Naive thymus-derived CD8-positive, alpha-beta T cell (primary cell): ENCODE measurements at regions not wholly inside any gene's neighbourhood (a gene's known extent, or its start where the extent isn't known, plus 50 kb on each side); places are given as distances from the start of the nearest gene placed in this dataset.
"Not testable (repeated sequence)": the region's sequence is repeated elsewhere in the genome, so short reads cannot be mapped to it uniquely, and the experiment has no call there.

Experiments used
- ATAC-seq, 2 donors: fragments of 150-1000 bp; cut with Tn5 transposase in 1 of 2; sonication (Bioruptor Pico), chemical (Tn5 transposase) in 1 of 2; 1 replicate in 1 of 2; 2 replicates in 1 of 2; pipeline ENCODE4 v1.10.0; 2021; ENCODE audit warnings: mild to moderate bottlenecking in 2 of 2, moderate library complexity in 2 of 2
- POLR2A ChIA-PET: fragments of 350-600 bp; sonication (Branson Sonifier 250); formaldehyde crosslinking; loops from one replicate; lab custom pipeline; 2021; ENCODE audit warnings: antibody characterized with exemption; lab: Charles Lee
- DNase-seq, 10 donors: peaks; one replicate each; pipeline versions ENCODE4 v3.0.0 to v3.0.0-alpha.2; 2020 to 2022
- H3K27ac Mint-ChIP-seq, 10 donors: one replicate each; pipeline ENCODE4 v1.8.0; 2020 to 2022; ENCODE audit warnings: mild to moderate bottlenecking in 10 of 10, mixed read lengths in 10 of 10, moderate library complexity in 4 of 10, inconsistent platforms in 1 of 10
- H3K27me3 Mint-ChIP-seq, 5 donors: one replicate each; pipeline ENCODE4 v1.8.0; 2021 to 2022; ENCODE audit warnings: mixed read lengths in 5 of 5
- H3K36me3 Mint-ChIP-seq, 3 donors: one replicate each; pipeline ENCODE4 v1.8.0; 2020 to 2022; ENCODE audit warnings: mixed read lengths in 3 of 3, mild to moderate bottlenecking in 2 of 3, inconsistent platforms in 1 of 3
- H3K4me1 Mint-ChIP-seq, 4 donors: one replicate each; pipeline ENCODE4 v1.8.0; 2021 to 2022; ENCODE audit warnings: mixed read lengths in 4 of 4
- H3K4me3 Mint-ChIP-seq, 10 donors: one replicate each; pipeline ENCODE4 v1.8.0; 2020 to 2022; ENCODE audit warnings: mild to moderate bottlenecking in 10 of 10, mixed read lengths in 10 of 10, moderate library complexity in 6 of 10, inconsistent platforms in 1 of 10
- H3K9me3 Mint-ChIP-seq, 9 donors: one replicate each; pipeline ENCODE4 v1.8.0; 2020 to 2022; ENCODE audit warnings: mixed read lengths in 9 of 9, mild to moderate bottlenecking in 3 of 9, inconsistent platforms in 1 of 9, moderate library complexity in 1 of 9

GRCh38 chr15:62250978-62251377 lies 85.9 kb upstream of the C2CD4B start:
- POLR2A ChIA-PET: no interaction called here

DNA sequence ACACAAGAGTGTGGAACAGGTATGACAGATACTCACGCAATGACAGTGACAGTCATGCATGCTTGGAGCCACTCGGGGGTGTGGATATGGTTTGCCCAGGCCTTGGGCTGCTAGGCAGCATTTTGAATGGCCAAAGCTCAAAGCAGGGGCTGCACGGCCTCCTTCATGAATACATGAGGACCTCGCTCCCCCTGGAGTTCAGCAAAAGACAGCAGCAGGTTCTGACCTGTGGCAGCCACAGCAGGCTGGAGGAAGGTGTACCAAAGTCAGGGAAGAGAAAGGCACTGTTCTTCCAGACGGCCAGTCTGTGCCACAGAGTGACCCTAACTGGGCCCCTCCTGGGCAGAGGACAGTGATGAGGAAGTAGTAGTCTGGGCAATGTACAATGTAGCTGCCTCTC lies 88.2 kb upstream of the C2CD4B start:
- DNase-seq (no peak), ATAC-seq (no peak)
- Mint-ChIP-seq H3K4me1 (no peaks in the 10 kb centered on the region), H3K27me3 (peaks cover 9 to 39% (median 16%) of the 10 kb centered on the region in 5 donors), H3K36me3 (no peaks in the 10 kb centered on the region), H3K27ac (no peak overlapping the region), H3K9me3 (peaks cover 0 to 2% (median 0%) of the 10 kb centered on the region in 9 donors), H3K4me3 (no peak overlapping the region)
- POLR2A ChIA-PET: no interaction called here

More at GRCh38 chr15:62250978-62251377, 85.9 kb upstream of the C2CD4B start:
- Mint-ChIP-seq H3K4me3 (no peak overlapping the region), H3K27ac (no peak overlapping the region), H3K4me1 (no peaks in the 10 kb centered on the region), H3K36me3 (no peaks in the 10 kb centered on the region), H3K27me3 (peaks cover 12 to 50% (median 17%) of the 10 kb centered on the region in 5 donors), H3K9me3 (peaks cover 0 to 2% (median 0%) of the 10 kb centered on the region in 9 donors)
- no peak for DNase-seq
- no peak for ATAC-seq

GRCh38 chr15:62254137-62254934 lies 89.3 kb upstream of the C2CD4B start:
- Mint-ChIP-seq H3K27ac (peak overlapping the region in 1 of 10 donors; percentile 60), H3K36me3 (no peaks in the 10 kb centered on the region), H3K9me3 (peaks cover 0 to 2% (median 0%) of the 10 kb centered on the region in 9 donors), H3K4me1 (no peaks in the 10 kb centered on the region), H3K4me3 (no peak overlapping the region), H3K27me3 (peaks cover 9 to 47% (median 14%) of the 10 kb centered on the region in 5 donors)
- ATAC-seq (peak in 1 of 2 donors; percentile 41), DNase-seq (peak in 6 of 10 donors; percentile 18 to 45 (median 35))
- POLR2A ChIA-PET: no interaction called here

GRCh38 chr15:62256430-62256829 lies 91.3 kb upstream of the C2CD4B start:
- DNase-seq, H3K36me3 Mint-ChIP-seq, H3K27ac Mint-ChIP-seq, ATAC-seq, POLR2A ChIA-PET, H3K4me1 Mint-ChIP-seq, H3K4me3 Mint-ChIP-seq: not testable (repeated sequence)
- Mint-ChIP-seq H3K27me3 (peaks cover 9 to 45% (median 18%) of the 10 kb centered on the region in 5 donors), H3K9me3 (peaks cover 2 to 12% (median 5%) of the 10 kb centered on the region in 9 donors)

GRCh38 chr15:62257996-62258521 lies 93.0 kb upstream of the C2CD4B start:
- ATAC-seq (no peak), DNase-seq (no peak)
- POLR2A ChIA-PET: no interaction called here
- H3K27me3 Mint-ChIP-seq: peaks cover 9 to 43% (median 18%) of the 10 kb centered on the region in 5 donors
- peaks cover 0 to 19% (median 6%) of the 10 kb centered on the region in 3 donors for H3K36me3 Mint-ChIP-seq
- no peaks in the 10 kb centered on the region for H3K4me1 Mint-ChIP-seq
- H3K9me3 Mint-ChIP-seq: peaks cover 9 to 26% (median 21%) of the 10 kb centered on the region in 9 donors
- no peak overlapping the region for H3K4me3 Mint-ChIP-seq
- H3K27ac Mint-ChIP-seq: no peak overlapping the region

GRCh38 chr15:62262305-62262941 lies 97.3 kb upstream of the C2CD4B start:
- Mint-ChIP-seq H3K36me3 (peaks cover 0 to 34% (median 6%) of the 10 kb centered on the region in 3 donors), H3K9me3 (peaks cover 11 to 61% (median 28%) of the 10 kb centered on the region in 9 donors), H3K4me3 (no peak overlapping the region), H3K27ac (no peak overlapping the region), H3K4me1 (no peaks in the 10 kb centered on the region), H3K27me3 (peaks cover 2 to 20% (median 10%) of the 10 kb centered on the region in 5 donors)
- DNase-seq (no peak), ATAC-seq (no peak)
- POLR2A ChIA-PET: no interaction called here

DNA sequence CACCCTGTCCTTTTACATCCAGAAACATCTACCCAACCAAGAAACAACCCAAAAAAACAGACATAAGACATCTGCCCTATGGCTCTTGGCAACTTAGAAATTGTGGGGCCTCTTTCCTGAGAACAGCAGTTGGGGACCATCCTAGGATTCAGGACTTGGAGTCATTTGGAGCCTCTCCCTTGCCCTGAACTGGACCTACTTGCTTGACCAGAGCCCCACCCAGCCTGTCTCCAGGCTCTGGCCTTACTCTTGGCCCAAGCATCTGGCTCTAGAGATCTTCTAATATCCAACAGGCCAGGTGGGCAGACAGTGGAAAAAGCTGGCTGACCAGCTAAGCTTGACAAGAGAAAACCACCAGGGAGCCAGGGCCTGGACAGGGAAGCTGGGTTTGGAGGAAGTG lies 99.1 kb upstream of the C2CD4B start:
- Mint-ChIP-seq H3K4me1 (no peaks in the 10 kb centered on the region), H3K27me3 (peaks cover 2 to 16% (median 7%) of the 10 kb centered on the region in 5 donors), H3K27ac (no peak overlapping the region), H3K4me3 (no peak overlapping the region), H3K9me3 (peaks cover 14 to 79% (median 41%) of the 10 kb centered on the region in 9 donors), H3K36me3 (peaks cover 4 to 49% (median 17%) of the 10 kb centered on the region in 3 donors)
- no peak for ATAC-seq
- POLR2A ChIA-PET: no interaction called here
- DNase-seq: no peak

DNA sequence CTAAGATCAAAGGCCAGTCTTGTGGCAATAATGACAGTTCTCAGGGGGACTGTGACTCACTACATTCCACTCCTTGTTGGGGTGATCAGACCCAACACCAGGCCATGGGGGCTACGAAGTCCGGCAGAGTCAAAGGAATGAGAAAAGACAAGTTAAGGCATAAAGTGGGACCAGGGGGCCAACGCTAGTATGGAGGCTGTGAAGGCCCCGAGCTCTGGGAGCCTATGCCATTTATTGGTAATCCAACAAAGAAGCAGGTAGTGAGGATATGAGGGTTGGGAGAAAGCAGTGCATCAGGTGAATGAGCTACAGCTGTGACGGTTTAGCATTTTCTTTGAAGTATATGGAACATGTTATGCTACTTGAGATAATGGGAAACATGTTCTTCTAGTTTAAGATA lies 104.4 kb upstream of the C2CD4B start:
- no peak for DNase-seq
- H3K4me3 Mint-ChIP-seq: no peak overlapping the region
- peaks cover 7 to 46% (median 21%) of the 10 kb centered on the region in 3 donors for H3K36me3 Mint-ChIP-seq
- H3K4me1 Mint-ChIP-seq: no peaks in the 10 kb centered on the region
- no peak for ATAC-seq
- H3K9me3 Mint-ChIP-seq: peaks cover 3 to 70% (median 31%) of the 10 kb centered on the region in 9 donors
- peaks cover 0 to 14% (median 13%) of the 10 kb centered on the region in 5 donors for H3K27me3 Mint-ChIP-seq
- POLR2A ChIA-PET: no interaction called here
- H3K27ac Mint-ChIP-seq: no peak overlapping the region

DNA sequence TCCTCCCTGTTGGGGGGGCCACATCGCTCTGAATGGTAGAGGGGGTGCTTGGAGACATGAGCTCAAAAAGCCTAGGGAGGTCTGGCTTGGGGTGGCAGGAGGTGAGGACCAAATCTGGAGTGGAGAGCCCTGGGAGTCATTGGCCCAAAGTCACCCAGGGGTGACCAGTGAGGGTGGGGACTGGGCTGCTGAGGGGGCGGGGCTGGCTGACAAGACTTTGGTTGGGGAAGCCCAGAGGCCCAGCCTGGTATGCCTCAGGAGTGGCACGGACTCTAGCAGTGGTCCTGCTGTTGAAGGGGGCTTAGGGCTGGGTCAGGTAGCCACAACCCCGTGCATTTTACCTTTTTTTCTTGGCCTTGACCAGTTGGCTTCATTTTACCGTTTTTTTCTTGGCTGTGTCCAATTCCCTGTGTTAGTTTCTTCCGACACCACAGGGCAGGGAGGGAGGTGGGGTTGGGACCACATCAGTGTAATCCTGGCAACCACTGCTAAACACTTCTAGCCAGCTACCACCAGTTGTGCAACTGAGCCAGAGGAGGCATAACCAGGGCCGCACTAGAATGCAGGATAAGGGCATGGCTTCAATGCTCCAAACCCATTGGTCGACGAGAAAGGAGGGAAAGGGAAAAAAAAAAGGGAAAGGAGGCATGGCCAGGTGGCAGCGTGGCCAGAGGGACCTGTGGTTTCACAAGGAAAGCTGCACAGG lies 105.3 kb upstream of the C2CD4B start:
- peaks cover 0 to 14% (median 13%) of the 10 kb centered on the region in 5 donors for H3K27me3 Mint-ChIP-seq
- POLR2A ChIA-PET: no interaction called here

GRCh38 chr15:62272290-62272689 lies 107.2 kb upstream of the C2CD4B start:
- Mint-ChIP-seq H3K27ac (peak overlapping the region in 1 of 10 donors; percentile 59), H3K36me3 (peaks cover 7 to 35% (median 21%) of the 10 kb centered on the region in 3 donors), H3K4me3 (no peak overlapping the region), H3K9me3 (peaks cover 3 to 49% (median 31%) of the 10 kb centered on the region in 9 donors), H3K27me3 (peaks cover 5 to 18% (median 14%) of the 10 kb centered on the region in 5 donors), H3K4me1 (no peaks in the 10 kb centered on the region)
- POLR2A ChIA-PET: no interaction called here
- ATAC-seq (no peak), DNase-seq (no peak)

More for the DNA sequence above, 105.3 kb upstream of the C2CD4B start:
- Mint-ChIP-seq H3K27ac (no peak overlapping the region), H3K9me3 (peaks cover 3 to 68% (median 31%) of the 10 kb centered on the region in 9 donors), H3K4me1 (no peaks in the 10 kb centered on the region), H3K36me3 (peaks cover 7 to 44% (median 21%) of the 10 kb centered on the region in 3 donors), H3K4me3 (no peak overlapping the region)
- DNase-seq (no peak), ATAC-seq (no peak)

DNA sequence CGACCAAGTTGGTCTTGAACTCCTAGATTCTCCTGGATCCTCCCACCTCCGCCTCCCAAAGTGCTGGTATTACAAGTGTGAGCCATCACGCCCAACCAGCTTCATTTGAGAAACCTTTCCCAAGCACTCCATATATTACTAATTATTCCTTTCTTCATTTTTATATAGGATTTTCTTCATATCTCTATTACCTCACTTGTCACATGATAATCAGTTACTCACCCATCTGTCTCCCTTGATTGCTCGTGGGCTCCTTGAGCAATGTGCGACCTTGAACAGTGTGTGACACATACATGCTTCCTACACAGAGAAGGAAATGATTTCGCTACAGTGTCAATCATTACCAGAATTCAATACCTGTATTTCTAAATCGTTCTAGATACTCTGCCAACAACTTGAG lies 110.7 kb upstream of the C2CD4B start:
- no peak overlapping the region for H3K4me3 Mint-ChIP-seq
- peaks cover 0 to 15% (median 7%) of the 10 kb centered on the region in 9 donors for H3K9me3 Mint-ChIP-seq
- no peak overlapping the region for H3K27ac Mint-ChIP-seq
- ATAC-seq (no peak), DNase-seq (no peak)
- POLR2A ChIA-PET: no interaction called here
- peaks cover 9 to 53% (median 17%) of the 10 kb centered on the region in 5 donors for H3K27me3 Mint-ChIP-seq
- H3K4me1 Mint-ChIP-seq: no peaks in the 10 kb centered on the region
- peaks cover 0 to 8% (median 1%) of the 10 kb centered on the region in 3 donors for H3K36me3 Mint-ChIP-seq

DNA sequence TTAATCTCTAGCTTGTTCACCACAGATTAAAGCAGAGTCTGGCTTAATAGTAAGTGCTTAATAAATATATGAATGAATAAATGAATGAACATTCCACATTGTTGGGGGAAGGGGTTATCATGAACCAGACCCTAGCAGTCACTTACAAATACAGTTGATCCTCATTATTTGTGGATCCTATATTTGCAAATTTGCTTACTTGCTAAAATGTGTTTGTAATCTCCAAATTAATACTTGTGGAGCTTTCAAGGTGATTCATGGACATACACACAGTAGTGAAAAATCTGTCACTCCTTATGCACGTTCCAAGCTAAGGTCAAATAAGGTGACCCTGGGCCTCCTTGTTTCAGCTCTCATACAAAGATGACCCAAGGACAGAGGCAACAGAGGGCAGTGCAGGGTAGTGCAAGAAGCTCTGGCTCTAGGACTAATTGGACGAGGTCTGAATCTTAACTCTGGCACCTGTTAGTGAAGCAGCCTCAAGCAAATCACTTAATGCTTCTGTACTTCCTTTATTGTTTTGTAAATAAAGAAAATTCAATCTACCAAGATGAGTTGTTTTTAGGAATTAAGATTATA lies 112.8 kb upstream of the C2CD4B start:
- H3K4me3 Mint-ChIP-seq: no peak overlapping the region
- no peaks in the 10 kb centered on the region for H3K4me1 Mint-ChIP-seq
- peaks cover 2 to 54% (median 19%) of the 10 kb centered on the region in 5 donors for H3K27me3 Mint-ChIP-seq
- H3K27ac Mint-ChIP-seq: no peak overlapping the region
- DNase-seq: no peak
- ATAC-seq: no peak
- POLR2A ChIA-PET: no interaction called here
- no peaks in the 10 kb centered on the region for H3K9me3 Mint-ChIP-seq
- no peaks in the 10 kb centered on the region for H3K36me3 Mint-ChIP-seq
